ENCODE measurements at regions not wholly inside any gene's neighbourhood (a gene's known extent, or its start where the extent isn't known, plus 50 kb on each side); places are given as distances from the start of the nearest gene placed in this dataset.
"Not testable (repeated sequence)": the region's sequence is repeated elsewhere in the genome, so short reads cannot be mapped to it uniquely, and the experiment has no call there.

- DNase-seq (ENCODE audit: low read depth in 2 of 3, low spot score in 2 of 3) = not testable (repeated sequence)
Observed at GRCh38 chr12:43193096-43193495, 358.9 kb downstream of the ADAMTS20 start.

GRCh38 chr12:43192442-43192841 lies 359.6 kb downstream of the ADAMTS20 start:
- DNase-seq (ENCODE audit: low read depth in 2 of 3, low spot score in 2 of 3) = not testable (repeated sequence)

- no peak for DNase-seq (ENCODE audit: low read depth in 2 of 3, low spot score in 2 of 3)
Observed at GRCh38 chr12:43180242-43180641, 371.8 kb downstream of the ADAMTS20 start.

- DNase-seq (ENCODE audit: low read depth in 2 of 3, low spot score in 2 of 3) = no peak
Observed at GRCh38 chr12:43179486-43179885, 372.5 kb downstream of the ADAMTS20 start.

GRCh38 chr12:43177276-43177675 lies 374.7 kb downstream of the ADAMTS20 start:
- DNase-seq (ENCODE audit: low read depth in 2 of 3, low spot score in 2 of 3) = no peak

GRCh38 chr12:43169115-43169681 lies 382.8 kb downstream of the ADAMTS20 start:
- no peak for DNase-seq (ENCODE audit: low read depth in 2 of 3, low spot score in 2 of 3)

- no peak for DNase-seq (ENCODE audit: low read depth in 2 of 3, low spot score in 2 of 3)
Observed at GRCh38 chr12:43167691-43168090, 384.3 kb downstream of the ADAMTS20 start.

GRCh38 chr12:43165351-43165750 lies 386.7 kb downstream of the ADAMTS20 start:
- DNase-seq (ENCODE audit: low read depth in 2 of 3, low spot score in 2 of 3) = no peak

GRCh38 chr12:43162138-43162537 lies 389.9 kb downstream of the ADAMTS20 start:
- no peak for DNase-seq (ENCODE audit: low read depth in 2 of 3, low spot score in 2 of 3)

- DNase-seq (ENCODE audit: low read depth in 2 of 3, low spot score in 2 of 3) = no peak
Observed at GRCh38 chr12:43159506-43159905, 392.5 kb downstream of the ADAMTS20 start.

GRCh38 chr12:43158126-43158525 lies 393.9 kb downstream of the ADAMTS20 start:
- no peak for DNase-seq (ENCODE audit: low read depth in 2 of 3, low spot score in 2 of 3)

GRCh38 chr12:43155376-43155775 lies 396.6 kb downstream of the ADAMTS20 start:
- DNase-seq (ENCODE audit: low read depth in 2 of 3, low spot score in 2 of 3) = no peak

GRCh38 chr12:43154498-43155045 lies 397.4 kb downstream of the ADAMTS20 start:
- DNase-seq (ENCODE audit: low read depth in 2 of 3, low spot score in 2 of 3) = no peak

- DNase-seq (ENCODE audit: low read depth in 2 of 3, low spot score in 2 of 3) = no peak
Observed at GRCh38 chr12:43151441-43151981, 400.5 kb downstream of the ADAMTS20 start.

GRCh38 chr12:43148691-43149090 lies 403.3 kb downstream of the ADAMTS20 start:
- no peak for DNase-seq (ENCODE audit: low read depth in 2 of 3, low spot score in 2 of 3)

GRCh38 chr12:43147878-43148277 lies 404.1 kb downstream of the ADAMTS20 start:
- no peak for DNase-seq (ENCODE audit: low read depth in 2 of 3, low spot score in 2 of 3)

- no peak for DNase-seq (ENCODE audit: low read depth in 2 of 3, low spot score in 2 of 3)
Observed at GRCh38 chr12:43145481-43145880, 406.5 kb downstream of the ADAMTS20 start.

- no peak for DNase-seq (ENCODE audit: low read depth in 2 of 3, low spot score in 2 of 3)
Observed at GRCh38 chr12:43143278-43143677, 408.7 kb downstream of the ADAMTS20 start.

GRCh38 chr12:43132291-43132690 lies 419.7 kb downstream of the ADAMTS20 start:
- DNase-seq (ENCODE audit: low read depth in 2 of 3, low spot score in 2 of 3) = no peak

- no peak for DNase-seq (ENCODE audit: low read depth in 2 of 3, low spot score in 2 of 3)
Observed at GRCh38 chr12:43131301-43131700, 420.7 kb downstream of the ADAMTS20 start.

GRCh38 chr12:43127886-43128549 lies 424.0 kb downstream of the ADAMTS20 start:
- DNase-seq (ENCODE audit: low read depth in 2 of 3, low spot score in 2 of 3) = no peak
